Liver (tissue), 3 donors: ENCODE measurements at regions not wholly inside any gene's neighbourhood (a gene's known extent, or its start where the extent isn't known, plus 50 kb on each side); places are given as distances from the start of the nearest gene placed in this dataset.
"Not testable (repeated sequence)": the region's sequence is repeated elsewhere in the genome, so short reads cannot be mapped to it uniquely, and the experiment has no call there.

Experiments
- ATF3 ChIP-seq: IDR thresholded peaks from 2 replicates; pipeline ENCODE4 v1.6.1; 2016; ENCODE audit warnings: antibody characterized with exemption
- CTCF ChIP-seq: fragments of 150-350 bp; IDR thresholded peaks from 2 replicates; pipeline ENCODE4 v1.5.1; 2017; ENCODE audit warnings: improper control_type of control experiment, low read depth, low read length; ENCODE audit not compliant: missing input control
- FOXA1 ChIP-seq: IDR thresholded peaks from 2 replicates; pipeline ENCODE4 v1.6.1; 2016; ENCODE audit warnings: antibody characterized with exemption
- GABPA ChIP-seq, 2 donors: IDR thresholded peaks in 1 of 2; conservative IDR thresholded peaks in 1 of 2; 2 replicates each; pipeline ENCODE4 v1.6.1; 2016; ENCODE audit warnings: antibody characterized with exemption in 2 of 2, mild to moderate bottlenecking in 1 of 2, moderate library complexity in 1 of 2
- JUND ChIP-seq, 2 donors: IDR thresholded peaks; 2 replicates each; pipeline ENCODE4 v1.6.1; 2016; ENCODE audit warnings: antibody characterized with exemption in 2 of 2
- MAX ChIP-seq: IDR thresholded peaks from 2 replicates; pipeline ENCODE4 v1.6.1; 2016; ENCODE audit warnings: antibody characterized with exemption
- RAD21 ChIP-seq, 2 donors: IDR thresholded peaks; 2 replicates each; pipeline ENCODE4 v1.6.1; 2016; ENCODE audit warnings: antibody characterized with exemption in 2 of 2, mild to moderate bottlenecking in 2 of 2
- REST ChIP-seq: IDR thresholded peaks from 2 replicates; pipeline ENCODE4 v1.6.1; 2016; ENCODE audit warnings: antibody characterized with exemption, mild to moderate bottlenecking
- RXRA ChIP-seq, 2 donors: IDR thresholded peaks; 2 replicates each; pipeline ENCODE4 v1.6.1; 2017 to 2018; ENCODE audit warnings: antibody characterized with exemption in 2 of 2, mild to moderate bottlenecking in 1 of 2
- SP1 ChIP-seq: IDR thresholded peaks from 2 replicates; pipeline ENCODE4 v1.6.1; 2018; ENCODE audit warnings: antibody characterized with exemption, mild to moderate bottlenecking
- TAF1 ChIP-seq: conservative IDR thresholded peaks from 2 replicates; pipeline ENCODE4 v1.6.1; 2016; ENCODE audit warnings: antibody characterized with exemption, mild to moderate bottlenecking
- YY1 ChIP-seq: IDR thresholded peaks from 2 replicates; pipeline ENCODE4 v1.6.1; 2016; ENCODE audit warnings: antibody characterized with exemption, mild to moderate bottlenecking
- ZBTB33 ChIP-seq: IDR thresholded peaks from 2 replicates; pipeline ENCODE4 v1.6.1; 2016; ENCODE audit warnings: antibody characterized with exemption
- donor health status: healthy.
- donor health status: healthy.

GRCh38 chr2:111489460-111489859, 368.7 kb downstream of the BCL2L11 start:
- not testable (repeated sequence) for TF ChIP-seq CTCF; MAX; REST; ZBTB33; RAD21 (IDR thresholded peaks at IDR 0.05); JUND (IDR thresholded peaks at IDR 0.05); YY1; SP1; ATF3; GABPA (IDR thresholded peaks at IDR 0.05 in 1 of 2, conservative IDR thresholded peaks at IDR 0.05 in 1 of 2); FOXA1; TAF1; RXRA (IDR thresholded peaks at IDR 0.05)
